ENCODE measurements at regions not wholly inside any gene's neighbourhood (a gene's known extent, or its start where the extent isn't known, plus 50 kb on each side); places are given as distances from the start of the nearest gene placed in this dataset.

DNA sequence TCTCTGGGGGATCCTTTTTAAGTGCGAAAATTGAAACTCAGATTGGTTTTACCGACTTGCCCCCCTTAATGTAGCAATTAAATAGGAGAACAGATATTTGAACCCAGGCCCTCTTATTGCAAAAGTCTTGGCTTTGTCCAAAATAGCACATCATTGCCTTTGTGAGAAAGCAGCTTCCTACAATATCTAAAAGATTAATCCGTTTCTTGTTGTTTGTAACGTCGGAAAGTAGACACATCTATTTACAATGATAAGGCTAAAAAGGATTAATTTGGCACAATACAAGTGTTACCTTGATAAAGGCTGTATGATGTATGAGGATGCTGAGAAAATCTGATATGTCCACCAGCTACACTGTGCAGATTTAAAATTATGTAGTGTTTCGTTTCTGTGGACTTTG is 108.7 kb upstream of the SLC10A2 start:
- TF ChIP-seq, protein P1, sequence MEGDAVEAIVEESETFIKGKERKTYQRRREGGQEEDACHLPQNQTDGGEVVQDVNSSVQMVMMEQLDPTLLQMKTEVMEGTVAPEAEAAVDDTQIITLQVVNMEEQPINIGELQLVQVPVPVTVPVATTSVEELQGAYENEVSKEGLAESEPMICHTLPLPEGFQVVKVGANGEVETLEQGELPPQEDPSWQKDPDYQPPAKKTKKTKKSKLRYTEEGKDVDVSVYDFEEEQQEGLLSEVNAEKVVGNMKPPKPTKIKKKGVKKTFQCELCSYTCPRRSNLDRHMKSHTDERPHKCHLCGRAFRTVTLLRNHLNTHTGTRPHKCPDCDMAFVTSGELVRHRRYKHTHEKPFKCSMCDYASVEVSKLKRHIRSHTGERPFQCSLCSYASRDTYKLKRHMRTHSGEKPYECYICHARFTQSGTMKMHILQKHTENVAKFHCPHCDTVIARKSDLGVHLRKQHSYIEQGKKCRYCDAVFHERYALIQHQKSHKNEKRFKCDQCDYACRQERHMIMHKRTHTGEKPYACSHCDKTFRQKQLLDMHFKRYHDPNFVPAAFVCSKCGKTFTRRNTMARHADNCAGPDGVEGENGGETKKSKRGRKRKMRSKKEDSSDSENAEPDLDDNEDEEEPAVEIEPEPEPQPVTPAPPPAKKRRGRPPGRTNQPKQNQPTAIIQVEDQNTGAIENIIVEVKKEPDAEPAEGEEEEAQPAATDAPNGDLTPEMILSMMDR (conservative IDR thresholded peaks at IDR 0.05): no peak
- WGBS, 2 experiments (ENCODE audit: insufficient coverage in 1 of 2, insufficient read length in 1 of 2): 94 to 96% methylated on average over 3 to 6 of the region's 6 CpGs
- peaks cover 3% of the 10 kb centered on the region for H3K4me1 Mint-ChIP-seq
- H3K9me3 Mint-ChIP-seq: peaks cover 2% of the 10 kb centered on the region
- H3K36me3 ChIP-seq (ENCODE audit: control insufficient read depth, insufficient read depth, low read length): no peaks in the 10 kb centered on the region
- H3K27me3 ChIP-seq (ENCODE audit: control insufficient read depth, insufficient read depth, low read length, poor library complexity, severe bottlenecking): no peaks in the 10 kb centered on the region
- H3K27ac ChIP-seq (ENCODE audit: low read depth, low read length): no peak overlapping the region
- no peaks in the 10 kb centered on the region for H3K36me3 Mint-ChIP-seq (ENCODE audit: low read depth)
- no peak overlapping the region for H3K4me3 ChIP-seq (ENCODE audit: low read length)
- H3K9me3 ChIP-seq (ENCODE audit: control insufficient read depth, low read length): no peaks in the 10 kb centered on the region
- H3K27ac Mint-ChIP-seq: no peak overlapping the region
- DNase-seq: no peak
- no peaks in the 10 kb centered on the region for H3K27me3 Mint-ChIP-seq (ENCODE audit: insufficient read depth)
- H3K9ac ChIP-seq (ENCODE audit: extremely low read depth, low read length, poor library complexity, severe bottlenecking): no peak overlapping the region
- no peak overlapping the region for H3K4me3 Mint-ChIP-seq
- H3K4me1 ChIP-seq (ENCODE audit: control insufficient read depth, insufficient read depth, low read length): no peaks in the 10 kb centered on the region

DNA sequence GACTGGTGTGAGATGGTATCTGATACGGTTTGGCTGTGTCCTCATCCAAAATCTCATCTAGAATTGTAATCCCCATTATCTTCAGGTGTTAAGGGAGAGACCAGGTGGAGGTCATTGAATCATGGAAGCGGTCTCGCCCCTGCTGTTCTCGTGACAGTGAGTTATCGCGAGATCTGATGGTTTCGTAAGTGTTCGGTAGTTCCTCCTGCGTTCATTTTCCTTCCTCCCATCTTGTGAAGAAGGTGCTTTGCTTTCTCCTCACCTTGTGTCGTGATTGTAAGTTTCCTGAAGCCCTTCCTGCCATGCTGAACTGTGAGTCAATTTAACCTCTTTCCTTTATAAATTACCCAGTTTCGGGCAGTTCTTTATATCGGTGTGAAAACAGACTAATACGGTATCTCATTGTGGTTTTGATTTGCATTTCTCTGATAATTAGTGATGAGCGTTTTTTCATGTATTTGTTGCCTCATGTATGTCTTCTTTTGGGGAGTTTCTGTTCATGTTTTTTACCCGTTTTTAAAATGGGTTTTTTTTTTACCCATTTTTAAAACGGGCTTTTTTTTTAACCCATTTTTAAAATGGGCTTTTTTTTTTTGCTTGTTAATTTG is 102.8 kb upstream of the SLC10A2 start:
- TF ChIP-seq, protein P1 (conservative IDR thresholded peaks at IDR 0.05): no peak
- Histone ChIP-seq H3K9ac (ENCODE audit: extremely low read depth, low read length, poor library complexity, severe bottlenecking) (no peak overlapping the region), H3K4me1 (ENCODE audit: control insufficient read depth, insufficient read depth, low read length) (no peaks in the 10 kb centered on the region), H3K36me3 (ENCODE audit: control insufficient read depth, insufficient read depth, low read length) (no peaks in the 10 kb centered on the region), H3K27ac (ENCODE audit: low read depth, low read length) (no peak overlapping the region), H3K27me3 (ENCODE audit: control insufficient read depth, insufficient read depth, low read length, poor library complexity, severe bottlenecking) (no peaks in the 10 kb centered on the region), H3K9me3 (ENCODE audit: control insufficient read depth, low read length) (no peaks in the 10 kb centered on the region), H3K4me3 (ENCODE audit: low read length) (no peak overlapping the region)
- Mint-ChIP-seq H3K27ac (no peak overlapping the region), H3K27me3 (ENCODE audit: insufficient read depth) (peaks cover 2% of the 10 kb centered on the region), H3K4me1 (peaks cover 13% of the 10 kb centered on the region), H3K36me3 (ENCODE audit: low read depth) (no peaks in the 10 kb centered on the region), H3K4me3 (no peak overlapping the region), H3K9me3 (peaks cover 8% of the 10 kb centered on the region)
- DNase-seq: no peak
- 94 to 96% methylated on average over 12 to 16 of the region's 16 CpGs for WGBS, 2 experiments (ENCODE audit: insufficient coverage in 1 of 2, insufficient read length in 1 of 2)

- Histone ChIP-seq H3K9me3 (ENCODE audit: control insufficient read depth, low read length) (no peaks in the 10 kb centered on the region), H3K36me3 (ENCODE audit: control insufficient read depth, insufficient read depth, low read length) (no peaks in the 10 kb centered on the region), H3K9ac (ENCODE audit: extremely low read depth, low read length, poor library complexity, severe bottlenecking) (no peak overlapping the region), H3K4me1 (ENCODE audit: control insufficient read depth, insufficient read depth, low read length) (no peaks in the 10 kb centered on the region), H3K27ac (ENCODE audit: low read depth, low read length) (no peak overlapping the region), H3K4me3 (ENCODE audit: low read length) (no peak overlapping the region), H3K27me3 (ENCODE audit: control insufficient read depth, insufficient read depth, low read length, poor library complexity, severe bottlenecking) (no peaks in the 10 kb centered on the region)
- Mint-ChIP-seq H3K4me3 (no peak overlapping the region), H3K9me3 (peaks cover 8% of the 10 kb centered on the region), H3K27ac (no peak overlapping the region), H3K4me1 (peaks cover 13% of the 10 kb centered on the region), H3K36me3 (ENCODE audit: low read depth) (no peaks in the 10 kb centered on the region), H3K27me3 (ENCODE audit: insufficient read depth) (peaks cover 18% of the 10 kb centered on the region)
- TF ChIP-seq, protein P1 (conservative IDR thresholded peaks at IDR 0.05): no peak
- no CpG with 5 or more reads among the region's 1 CpG for WGBS, 2 experiments (ENCODE audit: insufficient coverage in 1 of 2, insufficient read length in 1 of 2)
- no peak for DNase-seq
Measured at GRCh38 chr13:103164251-103164650, 98.0 kb upstream of the SLC10A2 start.

Measured in endodermal cell (in vitro differentiated cells).